Suprapubic skin (tissue), 4 donors: ENCODE measurements at regions not wholly inside any gene's neighbourhood (a gene's known extent, or its start where the extent isn't known, plus 50 kb on each side); places are given as distances from the start of the nearest gene placed in this dataset.

Source experiments
- CTCF ChIP-seq, 2 donors: fragments of 200-600 bp in 1 of 2; fragments of 450-650 bp in 1 of 2; sonication (generic) in 1 of 2; IDR thresholded peaks; one replicate each; pipeline ENCODE4 v1.5.1; 2016 to 2019; ENCODE audit warnings: antibody characterized with exemption in 2 of 2, mild to moderate bottlenecking in 1 of 2, moderate library complexity in 1 of 2
- EP300 ChIP-seq: sonication (generic); formaldehyde crosslinking; IDR thresholded peaks from one replicate; pipeline ENCODE4 v1.6.1; 2017; ENCODE audit warnings: antibody characterized with exemption
- POLR2AphosphoS5 ChIP-seq, 3 donors: sonication (generic); formaldehyde crosslinking; IDR thresholded peaks; one replicate each; pipeline ENCODE4 v1.6.1; 2017; ENCODE audit warnings: antibody characterized with exemption in 3 of 3

- TF ChIP-seq CTCF (IDR thresholded peaks at IDR 0.05) = no peak
- no peak for TF ChIP-seq EP300
- no peak for TF ChIP-seq POLR2AphosphoS5 (IDR thresholded peaks at IDR 0.05)
Measured at GRCh38 chr14:26088275-26088674, 509.6 kb downstream of the NOVA1 start.
